ENCODE measurements at regions not wholly inside any gene's neighbourhood (a gene's known extent, or its start where the extent isn't known, plus 50 kb on each side); places are given as distances from the start of the nearest gene placed in this dataset.

GRCh38 chr2:156719036-156719435, 282.9 kb downstream of the GPD2 start:
- Histone ChIP-seq H3K36me3 (no peaks in the 10 kb centered on the region), H3K4me1 (no peaks in the 10 kb centered on the region), H3K4me3 (no peak overlapping the region), H3K9me3 (replicated peaks) (no peaks in the 10 kb centered on the region), H3K27ac (no peak overlapping the region), H3K27me3 (no peaks in the 10 kb centered on the region)
- no peak for DNase-seq

- no peak overlapping the region for H3K4me3 ChIP-seq
- no peak overlapping the region for H3K27ac ChIP-seq
- no peaks in the 10 kb centered on the region for H3K4me1 ChIP-seq
- no peaks in the 10 kb centered on the region for H3K27me3 ChIP-seq
- DNase-seq = no peak
- H3K36me3 ChIP-seq = no peaks in the 10 kb centered on the region
- H3K9me3 ChIP-seq (replicated peaks) = no peaks in the 10 kb centered on the region
Measured at GRCh38 chr2:156727867-156728266, 291.7 kb downstream of the GPD2 start.

GRCh38 chr2:156728328-156728727, 292.1 kb downstream of the GPD2 start:
- no peaks in the 10 kb centered on the region for H3K36me3 ChIP-seq
- no peaks in the 10 kb centered on the region for H3K27me3 ChIP-seq
- no peak overlapping the region for H3K4me3 ChIP-seq
- DNase-seq = no peak
- no peak overlapping the region for H3K27ac ChIP-seq
- H3K4me1 ChIP-seq = no peaks in the 10 kb centered on the region
- H3K9me3 ChIP-seq (replicated peaks) = no peaks in the 10 kb centered on the region

- H3K36me3 ChIP-seq = no peaks in the 10 kb centered on the region
- H3K27me3 ChIP-seq = no peaks in the 10 kb centered on the region
- no peak overlapping the region for H3K4me3 ChIP-seq
- H3K27ac ChIP-seq = no peak overlapping the region
- no peaks in the 10 kb centered on the region for H3K4me1 ChIP-seq
- no peak for DNase-seq
- H3K9me3 ChIP-seq (replicated peaks) = no peaks in the 10 kb centered on the region
Measured at GRCh38 chr2:156731506-156731905, 295.3 kb downstream of the GPD2 start.

DNA sequence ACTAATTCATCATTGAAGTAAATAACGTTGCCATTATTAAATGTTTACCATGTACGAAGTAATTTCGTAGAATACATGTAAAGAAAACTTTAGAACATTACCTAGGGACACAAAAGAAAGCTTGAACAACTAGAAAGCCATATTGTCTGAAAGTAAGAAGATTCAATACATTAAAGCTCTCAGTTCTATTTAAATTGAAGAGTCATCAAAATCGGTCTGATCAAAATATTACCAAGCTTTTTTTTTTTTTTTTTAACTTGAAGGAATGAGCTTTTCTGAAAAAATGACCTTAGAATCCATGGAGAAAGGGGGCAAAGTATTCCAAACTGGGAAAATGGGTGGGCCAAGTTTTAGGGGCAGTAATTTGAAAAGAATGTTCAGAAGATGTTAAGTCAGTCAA, 300.8 kb downstream of the GPD2 start:
- Histone ChIP-seq H3K27ac (no peak overlapping the region), H3K27me3 (no peaks in the 10 kb centered on the region), H3K4me1 (no peaks in the 10 kb centered on the region), H3K36me3 (no peaks in the 10 kb centered on the region), H3K4me3 (no peak overlapping the region), H3K9me3 (replicated peaks) (no peaks in the 10 kb centered on the region)
- DNase-seq = no peak

GRCh38 chr2:156739301-156739700, 303.1 kb downstream of the GPD2 start:
- H3K4me3 ChIP-seq = no peak overlapping the region
- H3K36me3 ChIP-seq = no peaks in the 10 kb centered on the region
- H3K27me3 ChIP-seq = no peaks in the 10 kb centered on the region
- H3K4me1 ChIP-seq = no peaks in the 10 kb centered on the region
- no peak for DNase-seq
- no peaks in the 10 kb centered on the region for H3K9me3 ChIP-seq (replicated peaks)
- H3K27ac ChIP-seq = no peak overlapping the region

DNA sequence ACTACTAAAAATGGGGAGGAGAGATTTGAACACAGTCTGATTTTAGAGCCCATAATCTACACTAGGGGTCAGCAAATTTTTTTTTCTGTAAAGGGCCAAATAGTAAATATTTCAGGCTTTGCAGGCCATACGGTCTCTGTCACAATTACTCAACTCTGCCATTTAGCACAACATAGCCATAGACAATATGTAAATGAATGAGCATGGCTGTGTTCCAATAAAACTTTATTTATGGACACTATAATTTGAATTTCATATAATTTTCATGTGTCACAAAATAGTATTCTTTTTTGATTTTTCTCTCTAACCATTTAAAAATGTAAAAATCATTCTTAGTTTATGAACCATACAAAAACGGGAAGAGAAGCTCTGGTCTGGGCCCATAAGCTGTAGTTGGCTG, 309.4 kb downstream of the GPD2 start:
- Histone ChIP-seq H3K27ac (no peak overlapping the region), H3K27me3 (no peaks in the 10 kb centered on the region), H3K36me3 (no peaks in the 10 kb centered on the region), H3K4me3 (no peak overlapping the region), H3K9me3 (replicated peaks) (no peaks in the 10 kb centered on the region), H3K4me1 (no peaks in the 10 kb centered on the region)
- DNase-seq = no peak

DNA sequence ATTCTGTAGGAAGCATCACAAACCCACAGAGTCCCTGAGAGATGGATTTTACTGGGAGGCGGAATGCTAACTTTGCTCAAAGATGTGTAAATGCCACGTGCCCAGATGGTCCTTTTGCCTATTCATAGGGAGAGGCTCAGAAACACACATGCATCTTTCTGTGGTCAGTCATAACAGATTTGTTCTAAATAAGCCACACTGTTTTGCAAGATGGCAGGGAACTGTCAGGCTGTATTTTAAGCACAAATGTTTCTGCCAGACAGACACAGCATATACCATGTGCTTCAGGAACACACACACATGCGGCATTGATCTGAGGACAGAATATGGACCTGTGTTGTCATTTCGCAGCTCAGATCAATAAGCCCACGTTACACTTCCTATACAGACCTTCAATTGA, 312.0 kb downstream of the GPD2 start:
- Histone ChIP-seq H3K27ac (no peak overlapping the region), H3K4me3 (no peak overlapping the region), H3K4me1 (no peaks in the 10 kb centered on the region), H3K36me3 (no peaks in the 10 kb centered on the region), H3K9me3 (replicated peaks) (no peaks in the 10 kb centered on the region), H3K27me3 (no peaks in the 10 kb centered on the region)
- no peak for DNase-seq

DNA sequence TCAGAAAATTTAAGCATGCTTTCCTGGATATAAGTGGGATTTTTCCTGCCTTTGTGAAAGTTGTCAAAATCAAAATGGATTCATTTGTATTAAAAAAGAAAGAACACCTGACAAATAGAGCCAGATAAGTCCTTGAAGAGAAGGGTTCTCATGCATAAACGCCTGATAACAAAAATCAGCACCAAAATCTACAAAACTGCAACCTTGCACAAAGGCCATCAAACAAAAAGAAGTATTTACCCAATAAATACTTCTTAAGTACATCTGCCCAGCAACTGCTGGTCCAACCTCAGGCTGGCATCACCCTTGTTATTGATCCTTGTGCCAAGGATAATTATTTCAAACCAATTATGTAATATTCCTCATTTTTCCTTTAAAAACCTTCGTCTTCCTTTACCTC, 315.9 kb downstream of the GPD2 start:
- H3K4me1 ChIP-seq = no peaks in the 10 kb centered on the region
- no peak for DNase-seq
- H3K27me3 ChIP-seq = no peaks in the 10 kb centered on the region
- H3K36me3 ChIP-seq = no peaks in the 10 kb centered on the region
- H3K27ac ChIP-seq = no peak overlapping the region
- H3K4me3 ChIP-seq = no peak overlapping the region
- H3K9me3 ChIP-seq (replicated peaks) = no peaks in the 10 kb centered on the region

- H3K4me1 ChIP-seq = no peaks in the 10 kb centered on the region
- H3K9me3 ChIP-seq (replicated peaks) = no peaks in the 10 kb centered on the region
- H3K4me3 ChIP-seq = no peak overlapping the region
- no peaks in the 10 kb centered on the region for H3K27me3 ChIP-seq
- no peak overlapping the region for H3K27ac ChIP-seq
- H3K36me3 ChIP-seq = no peaks in the 10 kb centered on the region
- no peak for DNase-seq
Measured at GRCh38 chr2:156753766-156754165, 317.6 kb downstream of the GPD2 start.

GRCh38 chr2:156756516-156756915, 320.3 kb downstream of the GPD2 start:
- H3K4me1 ChIP-seq = no peaks in the 10 kb centered on the region
- no peaks in the 10 kb centered on the region for H3K9me3 ChIP-seq (replicated peaks)
- no peak for DNase-seq
- H3K27ac ChIP-seq = no peak overlapping the region
- H3K27me3 ChIP-seq = no peaks in the 10 kb centered on the region
- no peaks in the 10 kb centered on the region for H3K36me3 ChIP-seq
- no peak overlapping the region for H3K4me3 ChIP-seq

DNA sequence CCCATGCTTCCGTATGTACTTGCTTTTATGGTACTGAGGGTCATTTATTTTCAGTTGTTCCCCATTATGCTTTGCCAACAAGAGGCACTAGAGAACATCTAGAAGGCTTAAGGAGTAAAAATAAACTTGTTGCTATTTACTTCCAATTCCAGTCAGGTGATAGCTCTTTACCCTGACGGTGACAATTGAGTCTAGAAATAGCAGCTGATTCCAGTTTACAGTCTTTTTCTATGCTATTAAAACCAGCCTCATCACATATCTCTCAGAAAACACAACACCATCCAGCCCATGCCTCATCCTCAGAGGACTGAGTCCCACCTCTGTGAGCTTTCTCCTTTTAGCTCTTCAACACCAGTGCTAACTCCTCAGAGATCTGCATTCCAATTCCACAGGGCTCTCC, 327.0 kb downstream of the GPD2 start:
- H3K9me3 ChIP-seq (replicated peaks) = no peaks in the 10 kb centered on the region
- H3K27ac ChIP-seq = no peak overlapping the region
- no peak overlapping the region for H3K4me3 ChIP-seq
- no peak for DNase-seq
- no peaks in the 10 kb centered on the region for H3K27me3 ChIP-seq
- H3K36me3 ChIP-seq = no peaks in the 10 kb centered on the region
- H3K4me1 ChIP-seq = no peaks in the 10 kb centered on the region

- Histone ChIP-seq H3K9me3 (replicated peaks) (no peaks in the 10 kb centered on the region), H3K36me3 (no peaks in the 10 kb centered on the region), H3K27me3 (no peaks in the 10 kb centered on the region), H3K4me1 (no peaks in the 10 kb centered on the region), H3K4me3 (no peak overlapping the region), H3K27ac (no peak overlapping the region)
- no peak for DNase-seq
Measured at GRCh38 chr2:156765043-156765442, 328.9 kb downstream of the GPD2 start.

- no peaks in the 10 kb centered on the region for H3K36me3 ChIP-seq
- H3K27ac ChIP-seq = no peak overlapping the region
- no peaks in the 10 kb centered on the region for H3K4me1 ChIP-seq
- H3K27me3 ChIP-seq = no peaks in the 10 kb centered on the region
- H3K4me3 ChIP-seq = no peak overlapping the region
- no peaks in the 10 kb centered on the region for H3K9me3 ChIP-seq (replicated peaks)
- no peak for DNase-seq
Measured at GRCh38 chr2:156765450-156765849, 329.3 kb downstream of the GPD2 start.

GRCh38 chr2:156769802-156770201, 333.6 kb downstream of the GPD2 start:
- Histone ChIP-seq H3K27me3 (no peaks in the 10 kb centered on the region), H3K9me3 (replicated peaks) (no peaks in the 10 kb centered on the region)
- no peak for DNase-seq

DNA sequence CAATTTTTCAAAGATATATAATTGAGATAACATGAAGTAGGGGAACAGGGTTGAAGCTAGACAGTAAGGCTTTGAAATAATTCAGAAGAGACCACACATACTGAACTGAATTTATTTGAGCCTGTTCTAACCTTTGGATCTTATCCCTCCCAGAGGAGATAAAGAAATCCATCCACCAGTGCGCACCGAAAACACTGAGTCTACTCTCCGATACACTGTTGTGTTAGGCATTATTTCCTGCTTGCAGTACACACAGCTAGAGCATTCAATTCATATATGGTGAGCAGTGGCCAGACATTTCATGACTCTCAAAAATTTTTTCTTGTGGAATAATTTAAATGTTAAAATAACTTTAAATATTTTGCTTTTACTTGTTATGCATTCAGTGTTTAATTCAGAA, 342.7 kb downstream of the GPD2 start:
- Histone ChIP-seq H3K9me3 (replicated peaks) (no peaks in the 10 kb centered on the region), H3K36me3 (no peaks in the 10 kb centered on the region), H3K27ac (no peak overlapping the region), H3K27me3 (no peaks in the 10 kb centered on the region), H3K4me1 (no peaks in the 10 kb centered on the region), H3K4me3 (no peak overlapping the region)
- no peak for DNase-seq

More at GRCh38 chr2:156769802-156770201, 333.6 kb downstream of the GPD2 start:
- no peak overlapping the region for H3K4me3 ChIP-seq
- no peak overlapping the region for H3K27ac ChIP-seq
- H3K36me3 ChIP-seq = no peaks in the 10 kb centered on the region
- H3K4me1 ChIP-seq = no peaks in the 10 kb centered on the region

All from SJCRH30 (cell line).